ENCODE measurements at regions not wholly inside any gene's neighbourhood (a gene's known extent, or its start where the extent isn't known, plus 50 kb on each side); places are given as distances from the start of the nearest gene placed in this dataset.

DNA sequence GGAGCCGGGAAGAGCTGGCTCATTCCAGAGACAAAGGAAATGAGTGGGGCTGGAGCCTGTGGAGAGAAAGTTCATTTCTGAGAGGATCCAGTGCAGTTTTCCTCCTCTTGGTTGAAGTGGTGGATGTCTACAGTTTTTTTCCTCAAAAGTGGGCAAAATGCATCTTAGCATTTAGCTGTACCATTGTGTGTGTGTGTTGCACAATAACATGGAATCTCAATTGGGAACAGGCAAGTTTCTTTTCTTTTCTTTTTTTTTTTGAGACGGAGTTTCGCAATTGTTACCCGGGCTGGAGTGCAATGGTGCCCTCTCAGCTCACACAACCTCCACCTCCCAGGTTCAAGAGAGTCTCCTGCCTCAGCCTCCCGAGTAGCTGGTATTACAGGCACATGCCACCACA is 101.5 kb upstream of the UBE2E1 start:
- Histone ChIP-seq H2AFZ (ENCODE audit: low read length, unreplicated experiment) (peak overlapping the region; percentile 42), H3K27ac (ENCODE audit: low read depth, low read length) (no peak overlapping the region)

GRCh38 chr3:23706111-23706510 is 99.6 kb upstream of the UBE2E1 start:
- H2AFZ ChIP-seq (ENCODE audit: low read length, unreplicated experiment), result no peak overlapping the region
- no peak overlapping the region for H3K27ac ChIP-seq (ENCODE audit: low read depth, low read length)
- no peaks in the 10 kb centered on the region for H3K36me3 ChIP-seq (ENCODE audit: insufficient read depth, low read length)
- H3K4me1 ChIP-seq (ENCODE audit: control insufficient read depth, insufficient read depth, low read length, unreplicated experiment), result peaks cover 13% of the 10 kb centered on the region
- no peak overlapping the region for H3K4me3 ChIP-seq (ENCODE audit: low read depth, low read length)
- no peaks in the 10 kb centered on the region for H3K79me2 ChIP-seq (ENCODE audit: control insufficient read depth, insufficient read depth, low read length, unreplicated experiment)
- H3K27me3 ChIP-seq (ENCODE audit: insufficient read depth, low read length), result no peaks in the 10 kb centered on the region

More for the DNA sequence above, 101.5 kb upstream of the UBE2E1 start:
- Histone ChIP-seq H3K36me3 (ENCODE audit: insufficient read depth, low read length) (no peaks in the 10 kb centered on the region), H3K79me2 (ENCODE audit: control insufficient read depth, insufficient read depth, low read length, unreplicated experiment) (no peaks in the 10 kb centered on the region), H3K4me3 (ENCODE audit: low read depth, low read length) (no peak overlapping the region), H3K27me3 (ENCODE audit: insufficient read depth, low read length) (no peaks in the 10 kb centered on the region), H3K4me1 (ENCODE audit: control insufficient read depth, insufficient read depth, low read length, unreplicated experiment) (peaks cover 13% of the 10 kb centered on the region)

DNA sequence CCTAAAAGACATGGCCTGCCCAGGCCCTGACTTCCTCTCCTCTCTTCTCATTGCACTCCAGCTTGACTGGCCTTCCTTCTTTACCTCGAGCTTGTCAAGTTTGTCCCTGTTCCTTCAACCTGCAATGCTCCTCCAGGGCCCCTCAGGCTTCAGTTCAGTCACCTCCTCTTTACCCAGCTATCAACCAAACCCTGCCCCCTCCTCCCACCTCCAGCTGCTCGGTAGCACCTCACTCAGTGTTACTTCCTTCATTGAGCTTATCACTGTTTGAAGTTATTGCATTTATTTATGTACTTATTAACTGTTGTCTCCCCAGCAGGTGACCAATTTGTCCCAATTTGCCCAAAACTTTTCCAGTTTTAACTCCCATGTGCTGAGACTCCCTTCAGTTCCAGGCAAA is 95.8 kb upstream of the UBE2E1 start:
- Histone ChIP-seq H3K79me2 (ENCODE audit: control insufficient read depth, insufficient read depth, low read length, unreplicated experiment) (no peaks in the 10 kb centered on the region), H2AFZ (ENCODE audit: low read length, unreplicated experiment) (no peak overlapping the region), H3K4me3 (ENCODE audit: low read depth, low read length) (no peak overlapping the region), H3K36me3 (ENCODE audit: insufficient read depth, low read length) (no peaks in the 10 kb centered on the region), H3K27ac (ENCODE audit: low read depth, low read length) (no peak overlapping the region), H3K4me1 (ENCODE audit: control insufficient read depth, insufficient read depth, low read length, unreplicated experiment) (peaks cover 16% of the 10 kb centered on the region), H3K27me3 (ENCODE audit: insufficient read depth, low read length) (no peaks in the 10 kb centered on the region)

DNA sequence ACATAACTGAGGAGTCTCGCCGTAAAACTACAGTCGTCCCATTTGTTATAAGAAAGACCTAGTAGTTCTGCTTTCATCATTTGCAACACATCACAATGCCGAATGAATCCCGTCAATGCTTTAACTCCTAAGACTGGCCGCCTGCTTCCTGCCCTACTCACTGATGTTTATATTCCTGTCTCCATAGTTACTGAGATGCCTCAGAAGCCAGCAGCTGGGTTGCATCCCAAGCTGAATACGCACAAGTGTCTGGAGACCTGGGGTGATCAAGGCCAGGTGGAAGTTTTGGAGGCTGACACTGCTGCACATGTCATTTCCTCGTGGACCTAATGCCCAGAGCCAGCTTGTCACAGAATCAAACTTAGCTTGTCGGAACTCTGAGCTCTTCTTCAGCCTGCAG is 95.2 kb upstream of the UBE2E1 start:
- Histone ChIP-seq H2AFZ (ENCODE audit: low read length, unreplicated experiment) (no peak overlapping the region), H3K4me1 (ENCODE audit: control insufficient read depth, insufficient read depth, low read length, unreplicated experiment) (peaks cover 16% of the 10 kb centered on the region), H3K27me3 (ENCODE audit: insufficient read depth, low read length) (no peaks in the 10 kb centered on the region), H3K27ac (ENCODE audit: low read depth, low read length) (no peak overlapping the region), H3K4me3 (ENCODE audit: low read depth, low read length) (no peak overlapping the region), H3K36me3 (ENCODE audit: insufficient read depth, low read length) (no peaks in the 10 kb centered on the region), H3K79me2 (ENCODE audit: control insufficient read depth, insufficient read depth, low read length, unreplicated experiment) (no peaks in the 10 kb centered on the region)

- Histone ChIP-seq H2AFZ (ENCODE audit: low read length, unreplicated experiment) (peak overlapping the region; percentile 79), H3K4me3 (ENCODE audit: low read depth, low read length) (peak overlapping the region; percentile 66)
Measured at GRCh38 chr3:23711916-23712494, 93.8 kb upstream of the UBE2E1 start.

GRCh38 chr3:23712656-23713559 is 92.8 kb upstream of the UBE2E1 start:
- peak overlapping the region; percentile 79 for H2AFZ ChIP-seq (ENCODE audit: low read length, unreplicated experiment)
- H3K27me3 ChIP-seq (ENCODE audit: insufficient read depth, low read length), result no peaks in the 10 kb centered on the region
- no peaks in the 10 kb centered on the region for H3K36me3 ChIP-seq (ENCODE audit: insufficient read depth, low read length)
- no peaks in the 10 kb centered on the region for H3K79me2 ChIP-seq (ENCODE audit: control insufficient read depth, insufficient read depth, low read length, unreplicated experiment)
- peak overlapping the region; percentile 66 for H3K4me3 ChIP-seq (ENCODE audit: low read depth, low read length)
- H3K27ac ChIP-seq (ENCODE audit: low read depth, low read length), result peak overlapping the region; percentile 31; the same call in 1 of the 2 replicates
- peaks cover 16% of the 10 kb centered on the region for H3K4me1 ChIP-seq (ENCODE audit: control insufficient read depth, insufficient read depth, low read length, unreplicated experiment)

More at GRCh38 chr3:23711916-23712494, 93.8 kb upstream of the UBE2E1 start:
- peak overlapping the region; percentile 31; the same call in 1 of the 2 replicates for H3K27ac ChIP-seq (ENCODE audit: low read depth, low read length)
- H3K79me2 ChIP-seq (ENCODE audit: control insufficient read depth, insufficient read depth, low read length, unreplicated experiment), result no peaks in the 10 kb centered on the region
- H3K36me3 ChIP-seq (ENCODE audit: insufficient read depth, low read length), result no peaks in the 10 kb centered on the region
- H3K27me3 ChIP-seq (ENCODE audit: insufficient read depth, low read length), result no peaks in the 10 kb centered on the region
- H3K4me1 ChIP-seq (ENCODE audit: control insufficient read depth, insufficient read depth, low read length, unreplicated experiment), result peaks cover 16% of the 10 kb centered on the region

GRCh38 chr3:23713641-23714040 is 92.1 kb upstream of the UBE2E1 start:
- Histone ChIP-seq H3K4me3 (ENCODE audit: low read depth, low read length) (no peak overlapping the region), H3K27ac (ENCODE audit: low read depth, low read length) (no peak overlapping the region), H2AFZ (ENCODE audit: low read length, unreplicated experiment) (no peak overlapping the region), H3K4me1 (ENCODE audit: control insufficient read depth, insufficient read depth, low read length, unreplicated experiment) (peaks cover 16% of the 10 kb centered on the region), H3K79me2 (ENCODE audit: control insufficient read depth, insufficient read depth, low read length, unreplicated experiment) (no peaks in the 10 kb centered on the region), H3K36me3 (ENCODE audit: insufficient read depth, low read length) (no peaks in the 10 kb centered on the region), H3K27me3 (ENCODE audit: insufficient read depth, low read length) (no peaks in the 10 kb centered on the region)

GRCh38 chr3:23720059-23720458 is 85.7 kb upstream of the UBE2E1 start:
- Histone ChIP-seq H3K27me3 (ENCODE audit: insufficient read depth, low read length) (no peaks in the 10 kb centered on the region), H3K4me1 (ENCODE audit: control insufficient read depth, insufficient read depth, low read length, unreplicated experiment) (no peaks in the 10 kb centered on the region), H3K27ac (ENCODE audit: low read depth, low read length) (no peak overlapping the region), H2AFZ (ENCODE audit: low read length, unreplicated experiment) (no peak overlapping the region), H3K36me3 (ENCODE audit: insufficient read depth, low read length) (no peaks in the 10 kb centered on the region), H3K4me3 (ENCODE audit: low read depth, low read length) (no peak overlapping the region), H3K79me2 (ENCODE audit: control insufficient read depth, insufficient read depth, low read length, unreplicated experiment) (no peaks in the 10 kb centered on the region)

DNA sequence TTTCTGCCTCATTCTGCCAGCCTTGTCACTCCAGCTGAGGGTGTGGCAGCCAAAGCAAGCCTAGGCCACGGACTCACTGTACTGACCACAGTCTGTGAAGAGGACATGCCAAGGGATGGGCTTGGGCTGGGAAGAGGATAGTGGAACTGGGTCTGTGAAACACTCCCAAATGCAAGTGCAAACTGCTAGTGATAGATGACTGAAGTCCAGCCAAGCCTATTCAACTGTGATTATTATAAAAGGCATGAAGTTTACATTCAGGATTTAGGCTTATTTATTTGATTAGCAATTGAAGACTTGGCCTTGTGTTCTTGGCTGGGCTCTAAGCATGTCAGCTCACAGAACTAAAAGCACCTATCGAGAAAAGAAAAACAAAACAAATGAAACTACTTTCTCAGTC is 84.9 kb upstream of the UBE2E1 start:
- H3K79me2 ChIP-seq (ENCODE audit: control insufficient read depth, insufficient read depth, low read length, unreplicated experiment), result no peaks in the 10 kb centered on the region
- H3K27me3 ChIP-seq (ENCODE audit: insufficient read depth, low read length), result no peaks in the 10 kb centered on the region
- no peaks in the 10 kb centered on the region for H3K36me3 ChIP-seq (ENCODE audit: insufficient read depth, low read length)
- no peak overlapping the region for H3K27ac ChIP-seq (ENCODE audit: low read depth, low read length)
- H2AFZ ChIP-seq (ENCODE audit: low read length, unreplicated experiment), result no peak overlapping the region
- no peak overlapping the region for H3K4me3 ChIP-seq (ENCODE audit: low read depth, low read length)
- no peaks in the 10 kb centered on the region for H3K4me1 ChIP-seq (ENCODE audit: control insufficient read depth, insufficient read depth, low read length, unreplicated experiment)

GRCh38 chr3:23723141-23723540 is 82.6 kb upstream of the UBE2E1 start:
- H3K27me3 ChIP-seq (ENCODE audit: insufficient read depth, low read length), result no peaks in the 10 kb centered on the region
- no peak overlapping the region for H3K4me3 ChIP-seq (ENCODE audit: low read depth, low read length)
- no peaks in the 10 kb centered on the region for H3K4me1 ChIP-seq (ENCODE audit: control insufficient read depth, insufficient read depth, low read length, unreplicated experiment)
- H3K36me3 ChIP-seq (ENCODE audit: insufficient read depth, low read length), result no peaks in the 10 kb centered on the region
- H3K79me2 ChIP-seq (ENCODE audit: control insufficient read depth, insufficient read depth, low read length, unreplicated experiment), result no peaks in the 10 kb centered on the region
- H3K27ac ChIP-seq (ENCODE audit: low read depth, low read length), result no peak overlapping the region
- no peak overlapping the region for H2AFZ ChIP-seq (ENCODE audit: low read length, unreplicated experiment)

- H3K4me3 ChIP-seq (ENCODE audit: low read depth, low read length), result no peak overlapping the region
- no peak overlapping the region for H3K27ac ChIP-seq (ENCODE audit: low read depth, low read length)
- H2AFZ ChIP-seq (ENCODE audit: low read length, unreplicated experiment), result no peak overlapping the region
- no peaks in the 10 kb centered on the region for H3K79me2 ChIP-seq (ENCODE audit: control insufficient read depth, insufficient read depth, low read length, unreplicated experiment)
- H3K4me1 ChIP-seq (ENCODE audit: control insufficient read depth, insufficient read depth, low read length, unreplicated experiment), result peaks cover 3% of the 10 kb centered on the region
- no peaks in the 10 kb centered on the region for H3K27me3 ChIP-seq (ENCODE audit: insufficient read depth, low read length)
- no peaks in the 10 kb centered on the region for H3K36me3 ChIP-seq (ENCODE audit: insufficient read depth, low read length)
Measured at GRCh38 chr3:23723930-23724329, 81.8 kb upstream of the UBE2E1 start.
